Fibroblast of villous mesenchyme (primary cell): ENCODE measurements at regions not wholly inside any gene's neighbourhood (a gene's known extent, or its start where the extent isn't known, plus 50 kb on each side); places are given as distances from the start of the nearest gene placed in this dataset.
A peak's percentile ranks its signal among the peaks of the same experiment; 100 is the strongest.

Source experiments
- DNase-seq: peaks from one replicate; pipeline ENCODE4 v3.0.0-alpha.2; 2010; ENCODE audit warnings: low read depth
- H3K4me3 ChIP-seq: 2 replicates; pipeline ENCODE4 v1.5.1; 2011; ENCODE audit warnings: low read depth, mild to moderate bottlenecking, low read length
- CTCF ChIP-seq: IDR thresholded peaks from 2 replicates; pipeline ENCODE4 v1.5.1; 2012; ENCODE audit warnings: low read depth, mild to moderate bottlenecking, low read length; ENCODE audit not compliant: insufficient read depth

- TF ChIP-seq CTCF, result no peak
- DNase-seq, result peak; percentile 77
These were observed 420.8 kb upstream of the SPHKAP start for GRCh38 chr2:228602288-228602687.

GRCh38 chr2:228600265-228600664 is 418.8 kb upstream of the SPHKAP start:
- no peak for TF ChIP-seq CTCF
- no peak overlapping the region for H3K4me3 ChIP-seq
- peak; percentile 68 for DNase-seq

More at GRCh38 chr2:228602288-228602687, 420.8 kb upstream of the SPHKAP start:
- no peak overlapping the region for H3K4me3 ChIP-seq

GRCh38 chr2:228599781-228600180 is 418.3 kb upstream of the SPHKAP start:
- TF ChIP-seq CTCF, result no peak
- no peak for DNase-seq
- no peak overlapping the region for H3K4me3 ChIP-seq

GRCh38 chr2:228599297-228599696 is 417.8 kb upstream of the SPHKAP start:
- no peak for TF ChIP-seq CTCF
- DNase-seq, result no peak

GRCh38 chr2:228597032-228597431 is 415.5 kb upstream of the SPHKAP start:
- H3K4me3 ChIP-seq, result no peak overlapping the region
- DNase-seq, result no peak
- TF ChIP-seq CTCF, result no peak

More at GRCh38 chr2:228599297-228599696, 417.8 kb upstream of the SPHKAP start:
- H3K4me3 ChIP-seq, result no peak overlapping the region

GRCh38 chr2:228594012-228594411 is 412.5 kb upstream of the SPHKAP start:
- no peak overlapping the region for H3K4me3 ChIP-seq
- TF ChIP-seq CTCF, result no peak
- DNase-seq, result no peak

GRCh38 chr2:228592925-228593324 is 411.4 kb upstream of the SPHKAP start:
- H3K4me3 ChIP-seq, result no peak overlapping the region
- no peak for DNase-seq
- TF ChIP-seq CTCF, result no peak
